ENCODE measurements at regions not wholly inside any gene's neighbourhood (a gene's known extent, or its start where the extent isn't known, plus 50 kb on each side); places are given as distances from the start of the nearest gene placed in this dataset.

GRCh38 chr20:57883761-57884160 lies 173.9 kb upstream of the PMEPA1 start:
- no peak overlapping the region for H3K4me3 ChIP-seq (ENCODE audit: low read depth, low read length)
- CTCF ChIA-PET = no interaction called here

GRCh38 chr20:57883224-57883623 lies 173.4 kb upstream of the PMEPA1 start:
- TF ChIP-seq CTCF (IDR thresholded peaks at IDR 0.05; ENCODE audit: low read depth, low read length) = no peak
- CTCF ChIA-PET = no interaction called here
- H3K9me3 ChIP-seq (ENCODE audit: control insufficient read depth, insufficient read depth, low read length) = no peaks in the 10 kb centered on the region
- POLR2A ChIA-PET = no interaction called here
- no peak overlapping the region for H3K27ac ChIP-seq (ENCODE audit: low read depth, low read length)
- peaks cover 12% of the 10 kb centered on the region for H3K27me3 ChIP-seq (ENCODE audit: control insufficient read depth, insufficient read depth, low read length)
- H3K4me3 ChIP-seq (ENCODE audit: low read depth, low read length) = no peak overlapping the region
- no peak for DNase-seq (ENCODE audit: low read depth, low spot score)

More at GRCh38 chr20:57883761-57884160, 173.9 kb upstream of the PMEPA1 start:
- Histone ChIP-seq H3K9me3 (ENCODE audit: control insufficient read depth, insufficient read depth, low read length) (no peaks in the 10 kb centered on the region), H3K27me3 (ENCODE audit: control insufficient read depth, insufficient read depth, low read length) (peaks cover 12% of the 10 kb centered on the region), H3K27ac (ENCODE audit: low read depth, low read length) (no peak overlapping the region)
- no peak for TF ChIP-seq CTCF (IDR thresholded peaks at IDR 0.05; ENCODE audit: low read depth, low read length)
- no peak for DNase-seq (ENCODE audit: low read depth, low spot score)
- POLR2A ChIA-PET = no interaction called here

GRCh38 chr20:57882451-57883161 lies 172.8 kb upstream of the PMEPA1 start:
- H3K9me3 ChIP-seq (ENCODE audit: control insufficient read depth, insufficient read depth, low read length) = no peaks in the 10 kb centered on the region
- DNase-seq (ENCODE audit: low read depth, low spot score) = no peak
- ChIA-PET CTCF (no interaction called here), POLR2A (no interaction called here)
- peaks cover 14% of the 10 kb centered on the region for H3K27me3 ChIP-seq (ENCODE audit: control insufficient read depth, insufficient read depth, low read length)
- H3K27ac ChIP-seq (ENCODE audit: low read depth, low read length) = no peak overlapping the region
- no peak overlapping the region for H3K4me3 ChIP-seq (ENCODE audit: low read depth, low read length)
- no peak for TF ChIP-seq CTCF (IDR thresholded peaks at IDR 0.05; ENCODE audit: low read depth, low read length)

DNA sequence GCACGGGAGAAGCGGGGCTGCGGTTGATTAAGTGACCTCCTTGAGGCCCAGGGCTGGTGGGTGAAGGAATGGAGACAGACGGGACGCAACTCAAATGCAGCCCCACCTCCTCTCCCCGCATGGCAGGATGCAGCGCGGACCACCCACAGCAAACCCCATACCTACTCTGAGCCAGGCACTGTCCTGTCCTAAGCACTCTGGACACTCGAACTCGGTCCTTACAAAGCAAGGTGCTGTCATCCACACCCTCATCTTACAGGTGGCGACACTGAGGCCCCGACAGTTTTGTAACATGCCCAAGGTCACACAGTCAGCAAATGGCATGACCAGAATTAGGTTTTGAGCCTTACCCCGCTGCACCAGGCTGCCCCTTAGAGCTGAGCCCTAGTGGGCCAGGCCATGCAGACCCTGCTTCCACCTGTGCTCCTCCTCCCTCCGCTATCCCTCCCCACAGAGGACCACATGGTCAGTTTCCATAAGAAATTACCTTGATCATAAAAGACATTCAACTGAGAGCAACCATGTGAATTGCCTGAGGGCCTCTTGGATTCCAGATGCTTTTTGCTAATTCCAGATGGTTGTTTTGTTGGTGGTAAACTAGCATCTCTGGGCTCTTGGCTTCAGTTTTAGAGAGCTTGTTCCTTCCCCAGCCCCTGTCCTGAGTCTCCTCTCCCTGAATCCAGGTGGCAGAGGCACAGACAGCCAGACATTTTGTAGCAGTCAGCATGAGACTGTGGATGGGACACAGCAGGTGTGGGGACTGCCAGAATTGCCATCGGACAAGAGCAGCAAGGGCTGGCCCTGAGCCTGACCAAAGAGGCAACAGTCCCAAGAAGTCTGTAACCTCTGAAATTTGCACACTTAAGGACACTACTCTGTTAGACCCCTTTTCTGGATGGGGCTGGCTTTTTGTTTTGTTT lies 171.9 kb upstream of the PMEPA1 start:
- Histone ChIP-seq H3K9me3 (ENCODE audit: control insufficient read depth, insufficient read depth, low read length) (no peaks in the 10 kb centered on the region), H3K27me3 (ENCODE audit: control insufficient read depth, insufficient read depth, low read length) (peaks cover 17% of the 10 kb centered on the region), H3K4me3 (ENCODE audit: low read depth, low read length) (no peak overlapping the region), H3K27ac (ENCODE audit: low read depth, low read length) (no peak overlapping the region)
- DNase-seq (ENCODE audit: low read depth, low spot score) = no peak
- ChIA-PET POLR2A (no interaction called here), CTCF (no interaction called here)
- no peak for TF ChIP-seq CTCF (IDR thresholded peaks at IDR 0.05; ENCODE audit: low read depth, low read length)

DNA sequence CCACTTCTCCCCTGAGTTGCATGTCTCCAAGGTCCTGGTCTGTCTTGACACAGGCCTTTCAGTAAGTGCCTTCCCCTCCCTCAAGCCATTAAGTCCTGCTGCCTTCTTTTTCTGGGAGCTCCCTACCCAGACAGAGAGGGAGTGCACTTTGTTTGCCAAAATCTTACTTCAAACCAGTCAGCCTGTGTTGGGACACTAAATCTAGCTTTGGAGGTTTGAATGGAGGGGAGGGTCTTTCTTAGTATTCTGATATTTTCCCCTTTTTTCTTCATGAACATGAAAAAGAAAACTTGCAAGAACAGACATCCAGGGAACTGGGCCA lies 170.7 kb upstream of the PMEPA1 start:
- POLR2A ChIA-PET = no interaction called here
- Histone ChIP-seq H3K27ac (ENCODE audit: low read depth, low read length) (no peak overlapping the region), H3K27me3 (ENCODE audit: control insufficient read depth, insufficient read depth, low read length) (peaks cover 18% of the 10 kb centered on the region), H3K9me3 (ENCODE audit: control insufficient read depth, insufficient read depth, low read length) (no peaks in the 10 kb centered on the region), H3K4me3 (ENCODE audit: low read depth, low read length) (no peak overlapping the region)
- CTCF ChIA-PET = no interaction called here
- no peak for DNase-seq (ENCODE audit: low read depth, low spot score)
- TF ChIP-seq CTCF (IDR thresholded peaks at IDR 0.05; ENCODE audit: low read depth, low read length) = no peak

Data from AG04450 (cell line).